CD8-positive, alpha-beta memory T cell (primary cell): ENCODE measurements at regions not wholly inside any gene's neighbourhood (a gene's known extent, or its start where the extent isn't known, plus 50 kb on each side); places are given as distances from the start of the nearest gene placed in this dataset.

Experiments
- CTCF ChIA-PET: fragments of 350-600 bp; sonication (Branson Sonifier 250); formaldehyde crosslinking; loops from one replicate; lab custom pipeline; 2021; ENCODE audit warnings: antibody characterized with exemption; lab: Charles Lee
- POLR2A ChIA-PET: fragments of 350-600 bp; sonication (Branson Sonifier 250); formaldehyde crosslinking; loops from one replicate; lab custom pipeline; 2021; ENCODE audit warnings: antibody characterized with exemption; lab: Charles Lee
- DNase-seq, 5 donors: peaks; one replicate each; pipeline versions ENCODE4 v3.0.0 to v3.0.0-alpha.2; 2020 to 2022; ENCODE audit warnings: mixed read lengths in 1 of 5
- H3K27ac ChIP-seq: one replicate; pipeline ENCODE4 v1.7.0; 2013; ENCODE audit warnings: low read depth, mild to moderate bottlenecking, low read length, moderate library complexity
- H3K27me3 ChIP-seq: 2 replicates; pipeline ENCODE4 v1.7.0; 2013; ENCODE audit warnings: low read length, mild to moderate bottlenecking; ENCODE audit not compliant: insufficient read depth, poor library complexity, severe bottlenecking
- H3K36me3 ChIP-seq: 2 replicates; pipeline ENCODE4 v1.7.0; 2013; ENCODE audit warnings: mild to moderate bottlenecking, low read length, moderate library complexity; ENCODE audit not compliant: insufficient read depth
- H3K4me1 ChIP-seq: 2 replicates; pipeline ENCODE4 v1.7.0; 2013; ENCODE audit warnings: mild to moderate bottlenecking, low read length, moderate library complexity; ENCODE audit not compliant: insufficient read depth
- H3K4me3 ChIP-seq: 2 replicates; pipeline ENCODE4 v1.7.0; 2013; ENCODE audit warnings: mild to moderate bottlenecking, low read length
- H3K9me3 ChIP-seq: 2 replicates; pipeline ENCODE4 v1.7.0; 2013; ENCODE audit warnings: mild to moderate bottlenecking, low read length
- H3K27ac Mint-ChIP-seq, 8 donors: one replicate each; pipeline ENCODE4 v1.8.0; 2020 to 2021; ENCODE audit warnings: mixed read lengths in 8 of 8, mild to moderate bottlenecking in 6 of 8, inconsistent platforms in 3 of 8, moderate library complexity in 3 of 8
- H3K27me3 Mint-ChIP-seq, 2 donors: one replicate each; pipeline ENCODE4 v1.8.0; 2020 to 2021; ENCODE audit warnings: mixed read lengths in 2 of 2, mild to moderate bottlenecking in 1 of 2, moderate library complexity in 1 of 2
- H3K36me3 Mint-ChIP-seq, 3 donors: one replicate each; pipeline ENCODE4 v1.8.0; 2020 to 2021; ENCODE audit warnings: mixed read lengths in 3 of 3, inconsistent platforms in 1 of 3, mild to moderate bottlenecking in 1 of 3
- H3K4me1 Mint-ChIP-seq, 3 donors: one replicate each; pipeline ENCODE4 v1.8.0; 2020 to 2021; ENCODE audit warnings: mixed read lengths in 3 of 3, inconsistent platforms in 1 of 3, mild to moderate bottlenecking in 1 of 3
- H3K4me3 Mint-ChIP-seq, 7 donors: one replicate each; pipeline ENCODE4 v1.8.0; 2020 to 2021; ENCODE audit warnings: mixed read lengths in 7 of 7, mild to moderate bottlenecking in 6 of 7, moderate library complexity in 4 of 7, inconsistent platforms in 2 of 7
- H3K9me3 Mint-ChIP-seq, 5 donors: one replicate each; pipeline ENCODE4 v1.8.0; 2020 to 2022; ENCODE audit warnings: mixed read lengths in 5 of 5, mild to moderate bottlenecking in 3 of 5, moderate library complexity in 2 of 5, inconsistent platforms in 1 of 5

DNA sequence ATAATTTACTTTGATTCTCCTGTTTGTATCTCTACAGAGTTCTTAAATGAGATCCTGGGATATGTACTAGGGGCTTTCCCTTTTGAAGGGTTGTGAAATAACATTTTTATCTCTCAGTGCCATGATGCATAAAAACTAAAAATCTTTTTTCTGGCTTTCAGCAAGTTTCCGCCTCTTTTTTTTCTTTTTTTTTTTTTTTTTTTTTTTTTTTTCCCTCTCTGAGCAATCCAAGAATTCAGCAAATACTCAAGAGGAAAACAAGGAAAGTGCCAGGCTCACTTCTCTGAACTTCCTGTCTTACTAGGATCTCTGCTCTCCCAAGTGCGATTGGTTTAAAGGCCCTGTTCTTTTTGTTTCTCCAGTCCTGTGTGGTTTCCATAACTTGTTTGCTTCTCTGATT lies 79.9 kb downstream of the HYCC1 start:
- Histone ChIP-seq H3K27ac (no peak overlapping the region), H3K9me3 (no peaks in the 10 kb centered on the region), H3K4me3 (no peak overlapping the region), H3K36me3 (no peaks in the 10 kb centered on the region), H3K27me3 (no peaks in the 10 kb centered on the region), H3K4me1 (no peaks in the 10 kb centered on the region)
- H3K27me3 Mint-ChIP-seq = no peaks in the 10 kb centered on the region
- CTCF ChIA-PET = no interaction called here
- POLR2A ChIA-PET = no interaction called here
- DNase-seq = no peak
- no peak overlapping the region for H3K4me3 Mint-ChIP-seq
- H3K9me3 Mint-ChIP-seq = peaks cover 0 to 5% (median 2%) of the 10 kb centered on the region in 5 donors
- H3K27ac Mint-ChIP-seq = no peak overlapping the region
- H3K4me1 Mint-ChIP-seq = no peaks in the 10 kb centered on the region
- no peaks in the 10 kb centered on the region for H3K36me3 Mint-ChIP-seq

GRCh38 chr7:22932896-22933295 lies 81.0 kb downstream of the HYCC1 start:
- Histone ChIP-seq H3K4me1 (no peaks in the 10 kb centered on the region), H3K9me3 (no peaks in the 10 kb centered on the region), H3K27ac (no peak overlapping the region), H3K4me3 (no peak overlapping the region), H3K36me3 (no peaks in the 10 kb centered on the region), H3K27me3 (no peaks in the 10 kb centered on the region)
- no peak overlapping the region for H3K27ac Mint-ChIP-seq
- no peak for DNase-seq
- H3K4me3 Mint-ChIP-seq = no peak overlapping the region
- no peaks in the 10 kb centered on the region for H3K4me1 Mint-ChIP-seq
- no peaks in the 10 kb centered on the region for H3K27me3 Mint-ChIP-seq
- peaks cover 0 to 5% (median 2%) of the 10 kb centered on the region in 5 donors for H3K9me3 Mint-ChIP-seq
- no peaks in the 10 kb centered on the region for H3K36me3 Mint-ChIP-seq
- CTCF ChIA-PET = no interaction called here
- POLR2A ChIA-PET = no interaction called here

GRCh38 chr7:22931011-22931410 lies 82.9 kb downstream of the HYCC1 start:
- POLR2A ChIA-PET = no interaction called here
- H3K9me3 Mint-ChIP-seq = peaks cover 0 to 5% (median 3%) of the 10 kb centered on the region in 5 donors

GRCh38 chr7:22922307-22922706 lies 91.6 kb downstream of the HYCC1 start:
- H3K36me3 Mint-ChIP-seq = peaks cover 0 to 10% (median 3%) of the 10 kb centered on the region in 3 donors
- H3K27ac Mint-ChIP-seq = no peak overlapping the region
- no peaks in the 10 kb centered on the region for H3K27me3 ChIP-seq
- POLR2A ChIA-PET = no interaction called here
- no peaks in the 10 kb centered on the region for H3K36me3 ChIP-seq
- H3K27ac ChIP-seq = no peak overlapping the region
- DNase-seq = no peak
- CTCF ChIA-PET = no interaction called here
- H3K4me1 ChIP-seq = no peaks in the 10 kb centered on the region
- H3K4me3 Mint-ChIP-seq = no peak overlapping the region
- no peaks in the 10 kb centered on the region for H3K4me1 Mint-ChIP-seq
- peaks cover 0 to 4% (median 2%) of the 10 kb centered on the region in 5 donors for H3K9me3 Mint-ChIP-seq
- H3K9me3 ChIP-seq = no peaks in the 10 kb centered on the region
- H3K27me3 Mint-ChIP-seq = no peaks in the 10 kb centered on the region
- H3K4me3 ChIP-seq = no peak overlapping the region

More at GRCh38 chr7:22931011-22931410, 82.9 kb downstream of the HYCC1 start:
- no peaks in the 10 kb centered on the region for H3K36me3 ChIP-seq
- no peak for DNase-seq
- Mint-ChIP-seq H3K4me3 (no peak overlapping the region), H3K4me1 (no peaks in the 10 kb centered on the region), H3K27ac (no peak overlapping the region), H3K36me3 (no peaks in the 10 kb centered on the region), H3K27me3 (no peaks in the 10 kb centered on the region)
- no peaks in the 10 kb centered on the region for H3K27me3 ChIP-seq
- no peaks in the 10 kb centered on the region for H3K9me3 ChIP-seq
- H3K4me3 ChIP-seq = no peak overlapping the region
- CTCF ChIA-PET = no interaction called here
- H3K27ac ChIP-seq = no peak overlapping the region
- H3K4me1 ChIP-seq = no peaks in the 10 kb centered on the region

GRCh38 chr7:22921386-22922086 lies 92.4 kb downstream of the HYCC1 start:
- ChIA-PET POLR2A (no interaction called here), CTCF (no interaction called here)
- H3K9me3 ChIP-seq = no peaks in the 10 kb centered on the region
- Mint-ChIP-seq H3K27me3 (no peaks in the 10 kb centered on the region), H3K27ac (no peak overlapping the region), H3K4me1 (no peaks in the 10 kb centered on the region), H3K9me3 (peaks cover 0 to 4% (median 2%) of the 10 kb centered on the region in 5 donors), H3K4me3 (no peak overlapping the region), H3K36me3 (peaks cover 0 to 10% (median 3%) of the 10 kb centered on the region in 3 donors)
- H3K36me3 ChIP-seq = no peaks in the 10 kb centered on the region
- no peaks in the 10 kb centered on the region for H3K27me3 ChIP-seq
- DNase-seq = no peak
- H3K4me3 ChIP-seq = no peak overlapping the region
- H3K4me1 ChIP-seq = no peaks in the 10 kb centered on the region
- H3K27ac ChIP-seq = no peak overlapping the region

GRCh38 chr7:22920672-22921071 lies 93.3 kb downstream of the HYCC1 start:
- peaks cover 0 to 10% (median 3%) of the 10 kb centered on the region in 3 donors for H3K36me3 Mint-ChIP-seq
- H3K4me3 Mint-ChIP-seq = no peak overlapping the region
- H3K27ac ChIP-seq = no peak overlapping the region
- H3K27ac Mint-ChIP-seq = no peak overlapping the region
- no peaks in the 10 kb centered on the region for H3K27me3 ChIP-seq
- H3K4me1 ChIP-seq = no peaks in the 10 kb centered on the region
- ChIA-PET POLR2A (no interaction called here), CTCF (no interaction called here)
- no peak overlapping the region for H3K4me3 ChIP-seq
- no peaks in the 10 kb centered on the region for H3K4me1 Mint-ChIP-seq
- no peaks in the 10 kb centered on the region for H3K36me3 ChIP-seq
- no peaks in the 10 kb centered on the region for H3K9me3 ChIP-seq
- H3K9me3 Mint-ChIP-seq = peaks cover 0 to 2% (median 1%) of the 10 kb centered on the region in 5 donors
- no peaks in the 10 kb centered on the region for H3K27me3 Mint-ChIP-seq
- no peak for DNase-seq

- POLR2A ChIA-PET = no interaction called here
- Mint-ChIP-seq H3K4me1 (no peaks in the 10 kb centered on the region), H3K27me3 (no peaks in the 10 kb centered on the region), H3K9me3 (peaks cover 0 to 7% (median 3%) of the 10 kb centered on the region in 5 donors), H3K4me3 (no peak overlapping the region), H3K27ac (no peak overlapping the region), H3K36me3 (peaks cover 0 to 10% (median 5%) of the 10 kb centered on the region in 3 donors)
- DNase-seq = no peak
- Histone ChIP-seq H3K9me3 (no peaks in the 10 kb centered on the region), H3K36me3 (no peaks in the 10 kb centered on the region), H3K27ac (no peak overlapping the region), H3K27me3 (no peaks in the 10 kb centered on the region), H3K4me1 (no peaks in the 10 kb centered on the region), H3K4me3 (no peak overlapping the region)
- CTCF ChIA-PET = no interaction called here
Measured at GRCh38 chr7:22913158-22913557, 90.5 kb upstream of the TOMM7 start.

DNA sequence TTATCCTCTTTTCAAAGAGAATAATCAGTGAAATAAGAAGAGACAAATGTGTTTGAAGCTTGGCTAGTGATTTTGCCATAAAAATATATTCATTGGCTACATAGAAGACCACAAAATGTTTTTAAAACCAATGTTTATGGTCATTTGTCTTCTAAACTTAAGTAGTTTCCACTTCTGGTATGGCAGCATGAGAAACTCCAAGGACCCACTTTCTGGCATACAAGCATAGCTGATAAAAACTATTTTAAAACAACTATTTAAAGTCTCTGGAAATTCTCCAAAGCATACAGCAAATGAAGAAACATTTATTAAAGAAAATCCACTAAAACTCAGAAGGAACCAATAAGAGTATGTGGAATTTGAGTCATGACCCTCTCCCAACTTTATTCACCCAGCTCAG lies 89.2 kb upstream of the TOMM7 start:
- ChIA-PET POLR2A (no interaction called here), CTCF (no interaction called here)
- Mint-ChIP-seq H3K9me3 (peaks cover 0 to 7% (median 3%) of the 10 kb centered on the region in 5 donors), H3K36me3 (peaks cover 0 to 10% (median 5%) of the 10 kb centered on the region in 3 donors), H3K4me3 (no peak overlapping the region), H3K4me1 (no peaks in the 10 kb centered on the region), H3K27me3 (no peaks in the 10 kb centered on the region), H3K27ac (no peak overlapping the region)
- no peaks in the 10 kb centered on the region for H3K27me3 ChIP-seq
- no peak overlapping the region for H3K27ac ChIP-seq
- H3K4me1 ChIP-seq = no peaks in the 10 kb centered on the region
- DNase-seq = no peak
- H3K4me3 ChIP-seq = no peak overlapping the region
- no peaks in the 10 kb centered on the region for H3K9me3 ChIP-seq
- H3K36me3 ChIP-seq = no peaks in the 10 kb centered on the region
